MCF 10A (cell line): ENCODE measurements at regions not wholly inside any gene's neighbourhood (a gene's known extent, or its start where the extent isn't known, plus 50 kb on each side); places are given as distances from the start of the nearest gene placed in this dataset.
A peak's percentile ranks its signal among the peaks of the same experiment; 100 is the strongest.

Experiments
- BruUV-seq: library from RNA; stranded (reverse); fragments of 400-500 nt; replicated peaks from 2 replicates; lab custom pipeline; 2021; lab: Mats Ljungman, UMichigan
- CTCF ChIA-PET: fragments of 300-600 bp; sonication (Branson Sonifier 250); formaldehyde crosslinking; extraction: SDS; loops from one replicate; lab custom pipeline; 2021; ENCODE audit warnings: antibody characterized with exemption, inconsistent platforms; lab: Yijun Ruan, JAX
- POLR2A ChIA-PET: fragments of 300-600, 350-650 bp; sonication (Branson Sonifier 250); formaldehyde crosslinking; extraction: SDS; loops from one replicate; lab custom pipeline; 2020; ENCODE audit warnings: antibody characterized with exemption, inconsistent platforms; lab: Yijun Ruan, JAX
- DNase-seq: peaks from one replicate; pipeline ENCODE4 v3.0.0-alpha.2; 2018; ENCODE audit not compliant: unreplicated experiment
- H3K27ac Mint-ChIP-seq: one replicate; pipeline ENCODE4 v1.8.0; 2022; ENCODE audit warnings: mild to moderate bottlenecking, low read depth, mixed read lengths; ENCODE audit not compliant: unreplicated experiment
- H3K27me3 Mint-ChIP-seq: one replicate; pipeline ENCODE4 v1.8.0; 2022; ENCODE audit warnings: mixed read lengths; ENCODE audit not compliant: insufficient read depth, unreplicated experiment
- H3K36me3 Mint-ChIP-seq: one replicate; pipeline ENCODE4 v1.8.0; 2022; ENCODE audit warnings: mild to moderate bottlenecking, moderate library complexity, mixed read lengths; ENCODE audit not compliant: insufficient read depth, unreplicated experiment
- H3K4me1 Mint-ChIP-seq: one replicate; pipeline ENCODE4 v1.8.0; 2022; ENCODE audit warnings: mixed read lengths; ENCODE audit not compliant: insufficient read depth, unreplicated experiment
- H3K4me3 Mint-ChIP-seq: one replicate; pipeline ENCODE4 v1.8.0; 2022; ENCODE audit warnings: mild to moderate bottlenecking, moderate library complexity, mixed read lengths; ENCODE audit not compliant: unreplicated experiment
- H3K9me3 Mint-ChIP-seq: one replicate; pipeline ENCODE4 v1.8.0; 2022; ENCODE audit warnings: mixed read lengths; ENCODE audit not compliant: unreplicated experiment
- intact Hi-C: fragments of 100-400 bp; cut with micrococcal nuclease; formaldehyde crosslinking; loops from 2 replicates; pipeline ENCODE4 v1.14.1; 2022
- TF ChIP-seq, protein P1 (sequence below): fragments of 200-600 bp; IDR thresholded peaks from one replicate; pipeline ENCODE4 v1.8.0; 2022; ENCODE audit warnings: antibody characterized with exemption, mild to moderate bottlenecking; ENCODE audit not compliant: unreplicated experiment

DNA sequence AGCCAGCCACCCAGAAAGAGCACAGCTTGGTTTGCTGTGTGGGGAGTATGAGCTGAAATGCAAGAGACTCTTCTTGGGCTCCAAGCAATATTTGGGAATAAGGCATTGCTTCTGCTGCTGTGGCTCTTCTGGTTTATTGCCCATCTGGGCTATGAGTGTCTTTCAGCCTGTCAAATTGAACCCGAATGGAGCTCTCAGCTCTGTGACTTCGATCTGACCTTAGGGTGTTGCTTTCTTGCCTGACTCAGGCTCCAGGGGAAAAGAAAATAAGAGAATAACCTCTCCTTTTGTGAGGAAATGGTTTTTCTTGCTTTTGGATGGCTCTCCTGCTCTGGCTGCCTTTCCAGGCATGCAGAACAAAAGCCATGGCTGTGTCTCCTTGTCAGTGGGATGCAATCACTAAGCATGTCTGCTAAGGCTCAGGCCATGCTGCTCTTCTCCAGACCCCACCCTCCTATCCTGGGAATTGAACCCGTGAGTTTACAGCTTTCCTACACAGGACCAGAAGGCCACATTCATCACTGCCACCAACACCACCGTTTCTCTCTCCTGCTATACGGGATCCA lies 169.4 kb upstream of the JAG1 start:
- BruUV-seq: no TSS peak
- H3K36me3 Mint-ChIP-seq: no peaks in the 10 kb centered on the region
- no peak overlapping the region for H3K4me3 Mint-ChIP-seq
- H3K9me3 Mint-ChIP-seq: peaks cover 9% of the 10 kb centered on the region
- no peaks in the 10 kb centered on the region for H3K27me3 Mint-ChIP-seq
- TF ChIP-seq, protein P1, sequence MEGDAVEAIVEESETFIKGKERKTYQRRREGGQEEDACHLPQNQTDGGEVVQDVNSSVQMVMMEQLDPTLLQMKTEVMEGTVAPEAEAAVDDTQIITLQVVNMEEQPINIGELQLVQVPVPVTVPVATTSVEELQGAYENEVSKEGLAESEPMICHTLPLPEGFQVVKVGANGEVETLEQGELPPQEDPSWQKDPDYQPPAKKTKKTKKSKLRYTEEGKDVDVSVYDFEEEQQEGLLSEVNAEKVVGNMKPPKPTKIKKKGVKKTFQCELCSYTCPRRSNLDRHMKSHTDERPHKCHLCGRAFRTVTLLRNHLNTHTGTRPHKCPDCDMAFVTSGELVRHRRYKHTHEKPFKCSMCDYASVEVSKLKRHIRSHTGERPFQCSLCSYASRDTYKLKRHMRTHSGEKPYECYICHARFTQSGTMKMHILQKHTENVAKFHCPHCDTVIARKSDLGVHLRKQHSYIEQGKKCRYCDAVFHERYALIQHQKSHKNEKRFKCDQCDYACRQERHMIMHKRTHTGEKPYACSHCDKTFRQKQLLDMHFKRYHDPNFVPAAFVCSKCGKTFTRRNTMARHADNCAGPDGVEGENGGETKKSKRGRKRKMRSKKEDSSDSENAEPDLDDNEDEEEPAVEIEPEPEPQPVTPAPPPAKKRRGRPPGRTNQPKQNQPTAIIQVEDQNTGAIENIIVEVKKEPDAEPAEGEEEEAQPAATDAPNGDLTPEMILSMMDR: no peak
- DNase-seq: no peak
- intact Hi-C loops: no loop called here
- ChIA-PET POLR2A (interaction anchor here (1.0 to 1.5 kb wide), 2 partner anchors 13 to 14 kb away, joined by 3 read pairs; no protein-coding TSS in a partner anchor), CTCF (interaction anchor here (0.6 to 1.4 kb wide), 4 partner anchors 10 to 712 kb away, joined by 3 to 7 read pairs (median 4); no protein-coding TSS in a partner anchor)
- H3K27ac Mint-ChIP-seq: no peak overlapping the region
- peaks cover under 1% of the 10 kb centered on the region for H3K4me1 Mint-ChIP-seq

- Mint-ChIP-seq H3K9me3 (no peaks in the 10 kb centered on the region), H3K4me1 (peaks cover 15% of the 10 kb centered on the region), H3K27me3 (no peaks in the 10 kb centered on the region), H3K27ac (no peak overlapping the region), H3K36me3 (no peaks in the 10 kb centered on the region), H3K4me3 (no peak overlapping the region)
- intact Hi-C loops: no loop called here
- no peak for DNase-seq
- CTCF ChIA-PET: interaction anchor here (0.6 kb wide), 1 partner anchor 23 kb away, joined by 3 read pairs; no protein-coding TSS in a partner anchor
- TF ChIP-seq, protein P1: no peak
- POLR2A ChIA-PET: interaction anchor here (1.3 to 1.4 kb wide), 2 partner anchors 17 to 173 kb away, joined by 3 read pairs; partner anchors contain the start of gene JAG1
- BruUV-seq: no TSS peak
Measured at GRCh38 chr20:10846766-10847165, 173.0 kb upstream of the JAG1 start.

DNA sequence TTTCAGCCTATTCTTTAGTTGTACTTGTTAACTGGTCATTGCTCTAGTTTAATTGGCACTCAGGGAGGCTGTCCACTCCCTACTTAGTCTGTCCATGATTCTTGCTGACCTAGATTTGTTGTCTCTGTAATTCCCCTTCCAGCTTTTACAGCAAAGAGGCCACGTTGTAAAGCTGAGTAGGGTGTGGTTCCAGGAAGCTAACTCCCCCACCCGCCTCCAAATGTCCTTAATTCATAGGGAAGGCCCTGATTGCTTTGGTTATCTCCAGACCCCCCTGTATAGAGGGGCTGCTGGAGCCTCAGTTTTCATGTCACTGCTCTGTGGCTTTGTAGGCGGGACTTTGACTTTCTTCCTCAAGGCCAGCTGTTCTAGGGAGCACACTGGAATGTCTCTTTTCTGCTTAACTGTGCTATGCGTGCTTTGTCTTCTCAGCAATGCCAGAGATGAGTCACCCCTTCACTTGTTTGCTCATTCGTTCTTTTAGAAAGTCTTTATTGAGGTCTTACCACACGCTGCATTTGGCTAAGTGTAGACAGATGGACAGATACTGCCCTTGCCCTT lies 175.1 kb upstream of the JAG1 start:
- no peaks in the 10 kb centered on the region for H3K36me3 Mint-ChIP-seq
- H3K27me3 Mint-ChIP-seq: no peaks in the 10 kb centered on the region
- peak overlapping the region; percentile 89 for H3K27ac Mint-ChIP-seq
- TF ChIP-seq, protein P1: no peak
- H3K4me3 Mint-ChIP-seq: no peak overlapping the region
- POLR2A ChIA-PET: interaction anchor here (0.8 to 7.2 kb wide), 9 partner anchors 9 to 256 kb away, joined by 3 to 50 read pairs (median 5); no protein-coding TSS in a partner anchor
- no peaks in the 10 kb centered on the region for H3K9me3 Mint-ChIP-seq
- DNase-seq: peak; percentile 87
- intact Hi-C loops: no loop called here
- BruUV-seq: no TSS peak
- CTCF ChIA-PET: interaction anchor here (0.7 to 1.5 kb wide), 4 partner anchors 15 to 174 kb away, joined by 3 to 7 read pairs (median 4); partner anchors contain the start of gene JAG1
- peaks cover 15% of the 10 kb centered on the region for H3K4me1 Mint-ChIP-seq

GRCh38 chr20:10853176-10853575 lies 179.4 kb upstream of the JAG1 start:
- Mint-ChIP-seq H3K27ac (no peak overlapping the region), H3K27me3 (no peaks in the 10 kb centered on the region), H3K4me1 (peaks cover 40% of the 10 kb centered on the region), H3K4me3 (no peak overlapping the region), H3K36me3 (no peaks in the 10 kb centered on the region), H3K9me3 (peaks cover 7% of the 10 kb centered on the region)
- TF ChIP-seq, protein P1: no peak
- DNase-seq: no peak
- POLR2A ChIA-PET: interaction anchor here (0.8 to 7.2 kb wide), 5 partner anchors 9 to 131 kb away, joined by 3 to 50 read pairs (median 3); no protein-coding TSS in a partner anchor
- CTCF ChIA-PET: interaction anchor here (0.6 to 1.6 kb wide), 5 partner anchors 10 to 188 kb away, joined by 3 to 8 read pairs (median 6); no protein-coding TSS in a partner anchor
- intact Hi-C loops: no loop called here
- no TSS peak for BruUV-seq
